AML-193 (cell line): ENCODE measurements at regions not wholly inside any gene's neighbourhood (a gene's known extent, or its start where the extent isn't known, plus 50 kb on each side); places are given as distances from the start of the nearest gene placed in this dataset.
A peak's percentile ranks its signal among the peaks of the same experiment; 100 is the strongest.

ENCODE experiments used
- DNase-seq, 2 experiments: peaks; one replicate each; lab custom pipeline; 2025; lab: John Stamatoyannopoulos, UW

- DNase-seq, result no peak
These were observed 286.0 kb upstream of the ZPLD1 start for GRCh38 chr3:102148598-102149337.

GRCh38 chr3:102151935-102152334 lies 282.9 kb upstream of the ZPLD1 start:
- no peak for DNase-seq

GRCh38 chr3:102156426-102156825 lies 278.4 kb upstream of the ZPLD1 start:
- no peak for DNase-seq

- no peak for DNase-seq
These were observed 276.6 kb upstream of the ZPLD1 start for GRCh38 chr3:102158080-102158740.

GRCh38 chr3:102159810-102160451 lies 274.9 kb upstream of the ZPLD1 start:
- DNase-seq, result no peak

GRCh38 chr3:102161384-102162006 lies 273.3 kb upstream of the ZPLD1 start:
- no peak for DNase-seq

- no peak for DNase-seq
These were observed 272.6 kb upstream of the ZPLD1 start for GRCh38 chr3:102162251-102162650.

GRCh38 chr3:102163039-102163817 lies 271.6 kb upstream of the ZPLD1 start:
- DNase-seq, result no peak

GRCh38 chr3:102163818-102164154 lies 271.0 kb upstream of the ZPLD1 start:
- DNase-seq, result no peak

GRCh38 chr3:102165367-102165766 lies 269.4 kb upstream of the ZPLD1 start:
- DNase-seq, result no peak

GRCh38 chr3:102169915-102170479 lies 264.8 kb upstream of the ZPLD1 start:
- DNase-seq, result no peak

- DNase-seq, result no peak
These were observed 264.3 kb upstream of the ZPLD1 start for GRCh38 chr3:102170545-102170944.

- DNase-seq, result no peak
These were observed 260.5 kb upstream of the ZPLD1 start for GRCh38 chr3:102174312-102174712.

- DNase-seq, result no peak
These were observed 259.9 kb upstream of the ZPLD1 start for GRCh38 chr3:102174832-102175374.

GRCh38 chr3:102176333-102177050 lies 258.3 kb upstream of the ZPLD1 start:
- no peak for DNase-seq

- no peak for DNase-seq
These were observed 257.6 kb upstream of the ZPLD1 start for GRCh38 chr3:102177075-102177755.

GRCh38 chr3:102178817-102179216 lies 256.0 kb upstream of the ZPLD1 start:
- no peak for DNase-seq

GRCh38 chr3:102179326-102180177 lies 255.3 kb upstream of the ZPLD1 start:
- DNase-seq, result no peak

- DNase-seq, result peak in 1 of 2 experiments; percentile 27
These were observed 254.4 kb upstream of the ZPLD1 start for GRCh38 chr3:102180280-102180931.
